Endothelial cell of umbilical vein (primary cell): ENCODE measurements at regions not wholly inside any gene's neighbourhood (a gene's known extent, or its start where the extent isn't known, plus 50 kb on each side); places are given as distances from the start of the nearest gene placed in this dataset.

Experiments
- BruUV-seq: library from RNA; stranded (reverse); fragments of 400-500 nt; replicated peaks from 2 replicates; lab custom pipeline; 2021; lab: Mats Ljungman, UMichigan
- CTCF ChIA-PET: fragments of 300-600, 350-600 bp; sonication (Branson Sonifier 250); formaldehyde crosslinking; loops from one replicate; lab custom pipeline; 2021; ENCODE audit warnings: antibody characterized with exemption, inconsistent platforms; lab: Charles Lee
- POLR2A ChIA-PET: fragments of 300-600, 350-600 bp; sonication (Branson Sonifier 250); formaldehyde crosslinking; loops from one replicate; lab custom pipeline; 2021; ENCODE audit warnings: antibody characterized with exemption, inconsistent platforms; lab: Charles Lee
- DNase-seq: peaks from one replicate; pipeline ENCODE4 v3.0.0-alpha.2; 2011; ENCODE audit warnings: low read depth, low spot score
- FAIRE-seq: peaks from 2 replicates; lab custom pipeline; 2011; peaks lifted over from hg19 to GRCh38; lab: Jason Lieb, UNC
- H2AFZ ChIP-seq: 2 replicates; pipeline ENCODE4 v1.6.0; 2012; ENCODE audit warnings: low read depth, low read length, control low read depth, inconsistent platforms
- H3K27ac ChIP-seq: 2 replicates; pipeline ENCODE4 v1.5.1; 2011; ENCODE audit warnings: low read depth, mild to moderate bottlenecking, control low read depth, low read length, moderate library complexity; ENCODE audit not compliant: insufficient read depth
- H3K27me3 ChIP-seq, 2 experiments: 2 replicates each; pipeline versions ENCODE4 v1.6.0 to v1.6.1; 2011; ENCODE audit warnings: low read length in 2 of 2, mixed read lengths in 1 of 2; ENCODE audit not compliant: control insufficient read depth in 2 of 2, insufficient read depth in 2 of 2
- H3K36me3 ChIP-seq, 2 experiments: 2 replicates in 1 of 2; 3 replicates in 1 of 2; pipeline ENCODE4 v1.5.1; 2011; ENCODE audit warnings: low read length in 2 of 2, mild to moderate bottlenecking in 1 of 2, moderate library complexity in 1 of 2; ENCODE audit not compliant: control insufficient read depth in 2 of 2, insufficient read depth in 2 of 2; ENCODE audit errors: extremely low read depth in 1 of 2
- H3K4me1 ChIP-seq: 3 replicates; pipeline ENCODE4 v1.5.1; 2011; ENCODE audit warnings: mild to moderate bottlenecking, low read length; ENCODE audit not compliant: control insufficient read depth, insufficient read depth; ENCODE audit errors: extremely low read depth
- H3K4me2 ChIP-seq: 2 replicates; pipeline ENCODE4 v1.6.1; 2011; ENCODE audit warnings: low read length, control low read depth, mixed read lengths; ENCODE audit not compliant: insufficient read depth
- H3K4me3 ChIP-seq, 3 experiments: fragments of 200-600 bp in 1 of 3; sonication (generic), shearing (Covaris generic) in 1 of 3; replicated peaks in 1 of 3; 2 replicates each; pipeline ENCODE4 v1.5.1; 2011 to 2016; ENCODE audit warnings: control low read depth in 3 of 3, low read length in 3 of 3, mild to moderate bottlenecking in 2 of 3, inconsistent platforms in 1 of 3, low read depth in 1 of 3, moderate library complexity in 1 of 3; ENCODE audit not compliant: insufficient read depth in 1 of 3
- H3K79me2 ChIP-seq: 2 replicates; pipeline ENCODE4 v1.6.0; 2012; ENCODE audit warnings: low read length, inconsistent platforms; ENCODE audit not compliant: control insufficient read depth, insufficient read depth
- H3K9ac ChIP-seq: replicated peaks from 2 replicates; pipeline ENCODE3; 2011; ENCODE audit warnings: low read length, control low read depth; ENCODE audit not compliant: insufficient read depth; ENCODE audit errors: extremely low read depth
- H3K9me1 ChIP-seq: replicated peaks from 3 replicates; pipeline ENCODE4 v1.6.0; 2011; ENCODE audit warnings: mild to moderate bottlenecking, low read length; ENCODE audit not compliant: control insufficient read depth, insufficient read depth; ENCODE audit errors: extremely low read depth
- H3K9me3 ChIP-seq: replicated peaks from 2 replicates; pipeline ENCODE4 v1.5.1; 2012; ENCODE audit warnings: low read length, inconsistent platforms; ENCODE audit not compliant: control insufficient read depth, insufficient read depth
- H4K20me1 ChIP-seq: replicated peaks from 2 replicates; pipeline ENCODE3; 2011; ENCODE audit warnings: mild to moderate bottlenecking, low read length; ENCODE audit not compliant: control insufficient read depth, insufficient read depth; ENCODE audit errors: extremely low read depth
- CTCF ChIP-seq, 2 donors: IDR thresholded peaks; 1 replicate in 1 of 2; 2 replicates in 1 of 2; pipeline ENCODE4 v1.5.1; 2011; ENCODE audit warnings: low read length in 2 of 2, mild to moderate bottlenecking in 2 of 2, moderate library complexity in 2 of 2, control low read depth in 1 of 2, inconsistent platforms in 1 of 2, low read depth in 1 of 2; ENCODE audit not compliant: insufficient read depth in 1 of 2; ENCODE audit errors: extremely low read depth in 1 of 2
- EZH2 ChIP-seq: IDR thresholded peaks from 2 replicates; pipeline ENCODE4 v1.6.1; 2012; ENCODE audit warnings: borderline replicate concordance, low read depth, mild to moderate bottlenecking, moderate library complexity, low read length, inconsistent platforms; ENCODE audit not compliant: severe bottlenecking
- FOS ChIP-seq: IDR thresholded peaks from 2 replicates; pipeline ENCODE4 v1.6.1; 2011; ENCODE audit warnings: mild to moderate bottlenecking, low read length, moderate library complexity, borderline replicate concordance; ENCODE audit not compliant: insufficient read depth
- GATA2 ChIP-seq: IDR thresholded peaks from 2 replicates; pipeline ENCODE4 v1.7.0; 2011; ENCODE audit warnings: low read depth, mild to moderate bottlenecking, moderate library complexity, mixed read lengths, low read length; ENCODE audit not compliant: insufficient read length, insufficient read depth
- JUN ChIP-seq: IDR thresholded peaks from 2 replicates; pipeline ENCODE4 v1.6.1; 2011; ENCODE audit warnings: borderline replicate concordance, low read depth; ENCODE audit not compliant: insufficient read length, insufficient read depth
- MAX ChIP-seq: IDR thresholded peaks from 2 replicates; pipeline ENCODE4 v1.6.1; 2011; ENCODE audit not compliant: insufficient read depth, insufficient read length
- MYC ChIP-seq: IDR thresholded peaks from one replicate; pipeline ENCODE4 v1.6.1; 2011; ENCODE audit warnings: mild to moderate bottlenecking, low read depth, low read length
- POLR2A ChIP-seq: IDR thresholded peaks from 2 replicates; pipeline ENCODE4 v1.6.1; 2012; ENCODE audit warnings: low read depth, mild to moderate bottlenecking, control low read depth, low read length
- POLR2AphosphoS5 ChIP-seq: IDR thresholded peaks from 2 replicates; pipeline ENCODE4 v1.6.1; 2012; ENCODE audit warnings: low read depth, mild to moderate bottlenecking, control low read depth, low read length, moderate library complexity; ENCODE audit not compliant: insufficient read depth
- dilution Hi-C: fragments of 300-500 bp; cut with MboI; formaldehyde crosslinking; loops from one replicate; pipeline ENCODE4 v1.15.0; 2019; ENCODE audit warnings: low sequenced_read_pairs; ENCODE audit not compliant: extremely low pct_ligation_motif_present
- intact Hi-C: fragments of 100-400 bp; cut with micrococcal nuclease; formaldehyde crosslinking; loops from one replicate; pipeline ENCODE4 v1.10.0; 2022

- BruUV-seq = no TSS peak
- dilution Hi-C loops (no loop called here), intact Hi-C loops (no loop called here)
- Histone ChIP-seq H3K27me3 (no peaks in the 10 kb centered on the region), H3K9me3 (peaks cover 14% of the 10 kb centered on the region), H3K4me2 (no peak overlapping the region), H3K79me2 (no peaks in the 10 kb centered on the region), H4K20me1 (no peaks in the 10 kb centered on the region), H3K9ac (no peak overlapping the region), H3K4me1 (no peaks in the 10 kb centered on the region), H3K4me3 (no peak overlapping the region), H2AFZ (no peak overlapping the region), H3K9me1 (no peaks in the 10 kb centered on the region), H3K27ac (no peak overlapping the region), H3K36me3 (no peaks in the 10 kb centered on the region)
- ChIA-PET CTCF (no interaction called here), POLR2A (no interaction called here)
- DNase-seq (no peak), FAIRE-seq (no peak)
- TF ChIP-seq MAX = no peak
- TF ChIP-seq MYC = no peak
- no peak for TF ChIP-seq FOS
- no peak for TF ChIP-seq POLR2AphosphoS5
- no peak for TF ChIP-seq EZH2
- TF ChIP-seq CTCF (IDR thresholded peaks at IDR 0.05; ENCODE audit: extremely low read depth in 1 of 2, insufficient read depth in 1 of 2, low read depth in 1 of 2, low read length in 2 of 2) = no peak
- TF ChIP-seq GATA2 = no peak
- no peak for TF ChIP-seq JUN
- TF ChIP-seq POLR2A = no peak
Observed at GRCh38 chr15:26392956-26393355, 379.9 kb downstream of the GABRB3 start.
